Kidney (tissue), 13 donors: ENCODE measurements at regions not wholly inside any gene's neighbourhood (a gene's known extent, or its start where the extent isn't known, plus 50 kb on each side); places are given as distances from the start of the nearest gene placed in this dataset.

Experiments
- DNase-seq, 5 donors: peaks; one replicate each; pipeline ENCODE4 v3.0.0-alpha.2; 2013 to 2020
- FAIRE-seq: peaks from 2 replicates; lab custom pipeline; 2012; peaks lifted over from hg19 to GRCh38; lab: Jason Lieb, UNC
- H3K27ac ChIP-seq, 2 donors: one replicate each; pipeline ENCODE4 v1.7.0; 2013; ENCODE audit warnings: low read depth in 2 of 2, low read length in 2 of 2, inconsistent platforms in 1 of 2
- H3K27me3 ChIP-seq: one replicate; pipeline ENCODE4 v1.7.1; 2013; ENCODE audit warnings: low read length, inconsistent platforms; ENCODE audit not compliant: control insufficient read depth, insufficient read depth
- H3K36me3 ChIP-seq, 3 donors: one replicate each; pipeline versions ENCODE4 v1.7.0 to v1.7.1; 2013; ENCODE audit warnings: low read length in 3 of 3, control low read depth in 1 of 3, inconsistent platforms in 1 of 3; ENCODE audit not compliant: insufficient read depth in 3 of 3, control insufficient read depth in 2 of 3
- H3K4me1 ChIP-seq, 3 donors: one replicate each; pipeline versions ENCODE4 v1.7.0 to v1.7.1; 2013; ENCODE audit warnings: low read length in 3 of 3, inconsistent platforms in 1 of 3, low read depth in 1 of 3; ENCODE audit not compliant: control insufficient read depth in 2 of 3, insufficient read depth in 2 of 3
- H3K4me3 ChIP-seq, 3 donors: one replicate each; pipeline versions ENCODE4 v1.7.0 to v1.8.1; 2013; ENCODE audit warnings: low read length in 3 of 3, control low read depth in 1 of 3, inconsistent platforms in 1 of 3
- H3K9ac ChIP-seq, 3 donors: one replicate each; pipeline versions ENCODE4 v1.7.0 to v1.7.1; 2013; ENCODE audit warnings: low read length in 3 of 3, control low read depth in 1 of 3, inconsistent platforms in 1 of 3
- H3K9me3 ChIP-seq, 3 donors: one replicate each; pipeline versions ENCODE4 v1.7.0 to v1.7.1; 2013; ENCODE audit warnings: low read length in 3 of 3, control low read depth in 1 of 3, inconsistent platforms in 1 of 3; ENCODE audit not compliant: control insufficient read depth in 2 of 3, insufficient read depth in 1 of 3
- intact Hi-C: fragments of 100-400 bp; cut with DNase I; formaldehyde crosslinking; loops from one replicate; pipeline ENCODE4 v1.11.1; 2022
- TF ChIP-seq, protein P1 (sequence below): IDR thresholded peaks from 3 replicates; pipeline ENCODE4 v1.5.1; 2012; ENCODE audit warnings: mild to moderate bottlenecking, moderate library complexity, borderline replicate concordance; ENCODE audit not compliant: insufficient read depth; ENCODE audit errors: extremely low read depth
- donor health status: control.
- donor health status: control.
- donor health status: control.
- donor health status: control.
- donor health status: control.
- donor health status: DM: yes; HTN: yes; CAD: no.
- donor health status: Normal renal cell carcinoma (clear cell type).

- Histone ChIP-seq H3K9me3 (no peaks in the 10 kb centered on the region), H3K27me3 (no peaks in the 10 kb centered on the region), H3K4me1 (no peaks in the 10 kb centered on the region), H3K4me3 (no peak overlapping the region), H3K36me3 (no peaks in the 10 kb centered on the region), H3K9ac (no peak overlapping the region), H3K27ac (no peak overlapping the region)
- FAIRE-seq (no peak), DNase-seq (peak in 2 of 5 donors; percentile 19 to 33)
- TF ChIP-seq, protein P1, sequence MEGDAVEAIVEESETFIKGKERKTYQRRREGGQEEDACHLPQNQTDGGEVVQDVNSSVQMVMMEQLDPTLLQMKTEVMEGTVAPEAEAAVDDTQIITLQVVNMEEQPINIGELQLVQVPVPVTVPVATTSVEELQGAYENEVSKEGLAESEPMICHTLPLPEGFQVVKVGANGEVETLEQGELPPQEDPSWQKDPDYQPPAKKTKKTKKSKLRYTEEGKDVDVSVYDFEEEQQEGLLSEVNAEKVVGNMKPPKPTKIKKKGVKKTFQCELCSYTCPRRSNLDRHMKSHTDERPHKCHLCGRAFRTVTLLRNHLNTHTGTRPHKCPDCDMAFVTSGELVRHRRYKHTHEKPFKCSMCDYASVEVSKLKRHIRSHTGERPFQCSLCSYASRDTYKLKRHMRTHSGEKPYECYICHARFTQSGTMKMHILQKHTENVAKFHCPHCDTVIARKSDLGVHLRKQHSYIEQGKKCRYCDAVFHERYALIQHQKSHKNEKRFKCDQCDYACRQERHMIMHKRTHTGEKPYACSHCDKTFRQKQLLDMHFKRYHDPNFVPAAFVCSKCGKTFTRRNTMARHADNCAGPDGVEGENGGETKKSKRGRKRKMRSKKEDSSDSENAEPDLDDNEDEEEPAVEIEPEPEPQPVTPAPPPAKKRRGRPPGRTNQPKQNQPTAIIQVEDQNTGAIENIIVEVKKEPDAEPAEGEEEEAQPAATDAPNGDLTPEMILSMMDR: no peak
- intact Hi-C loops: no loop called here
Observed at GRCh38 chr21:18007121-18007520, 188.0 kb upstream of the C21orf91 start.

DNA sequence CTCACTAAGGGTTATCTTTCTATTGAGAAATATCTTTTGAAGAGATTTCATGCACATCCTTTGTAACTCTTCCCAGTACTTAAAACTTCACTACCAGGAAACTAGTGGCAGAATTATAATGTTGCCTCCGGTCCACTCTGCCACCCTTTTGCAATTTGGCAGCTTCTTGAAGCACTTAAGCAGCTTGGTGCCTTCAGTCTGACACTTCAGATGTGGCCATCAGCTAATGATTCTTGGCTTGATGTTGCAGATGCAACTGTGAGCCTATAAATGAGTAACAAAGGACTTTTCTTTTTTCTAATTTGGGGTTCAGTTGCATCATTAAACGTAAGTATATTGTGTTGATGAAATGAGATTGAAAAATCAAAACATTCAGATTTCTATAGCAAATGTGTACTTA, 187.5 kb upstream of the C21orf91 start:
- no peak overlapping the region for H3K27ac ChIP-seq
- H3K36me3 ChIP-seq: no peaks in the 10 kb centered on the region
- no peaks in the 10 kb centered on the region for H3K9me3 ChIP-seq
- no peak overlapping the region for H3K9ac ChIP-seq
- intact Hi-C loops: no loop called here
- TF ChIP-seq, protein P1: no peak
- DNase-seq: peak in 1 of 5 donors; percentile 13
- no peak overlapping the region for H3K4me3 ChIP-seq
- H3K27me3 ChIP-seq: no peaks in the 10 kb centered on the region
- H3K4me1 ChIP-seq: no peaks in the 10 kb centered on the region
- no peak for FAIRE-seq

DNA sequence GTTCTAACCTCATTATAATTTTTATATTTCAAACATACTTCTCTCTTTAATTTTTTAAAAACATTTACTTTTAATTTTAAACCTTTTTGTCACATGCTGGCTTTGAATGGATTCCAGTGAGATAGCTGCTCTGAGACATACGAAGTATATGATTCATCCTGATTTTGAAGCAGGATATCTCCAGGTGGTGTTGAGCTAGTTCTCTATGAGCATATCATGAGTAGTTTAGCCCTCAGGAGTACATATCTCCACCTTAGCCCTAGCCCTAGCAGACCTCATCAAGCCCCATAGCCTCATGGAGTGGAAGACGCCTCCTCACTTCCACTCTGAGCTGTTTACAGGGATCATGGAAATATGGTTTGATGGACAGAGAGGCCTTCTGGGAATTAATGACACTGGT, 183.2 kb upstream of the C21orf91 start:
- no peaks in the 10 kb centered on the region for H3K9me3 ChIP-seq
- intact Hi-C loops: no loop called here
- H3K27ac ChIP-seq: no peak overlapping the region
- FAIRE-seq: no peak
- DNase-seq: no peak
- no peaks in the 10 kb centered on the region for H3K36me3 ChIP-seq
- no peaks in the 10 kb centered on the region for H3K27me3 ChIP-seq
- no peak overlapping the region for H3K4me3 ChIP-seq
- H3K4me1 ChIP-seq: peaks cover 0 to 3% (median 0%) of the 10 kb centered on the region in 3 donors
- TF ChIP-seq, protein P1: no peak
- no peak overlapping the region for H3K9ac ChIP-seq
